Keratinocyte (primary cell): ENCODE measurements at regions not wholly inside any gene's neighbourhood (a gene's known extent, or its start where the extent isn't known, plus 50 kb on each side); places are given as distances from the start of the nearest gene placed in this dataset.

Experiments
- DNase-seq: peaks from one replicate; pipeline ENCODE4 v3.0.0-alpha.2; 2011; ENCODE audit warnings: low read depth, missing footprints, low spot score
- FAIRE-seq: peaks from 2 replicates; lab custom pipeline; 2011; peaks lifted over from hg19 to GRCh38; lab: Jason Lieb, UNC
- H2AFZ ChIP-seq: 2 replicates; pipeline ENCODE4 v1.6.0; 2012; ENCODE audit warnings: low read length, control low read depth, inconsistent platforms; ENCODE audit not compliant: control insufficient read depth
- H3K27ac ChIP-seq: 2 replicates; pipeline ENCODE4 v1.5.1; 2011; ENCODE audit warnings: low read length; ENCODE audit not compliant: control insufficient read depth, insufficient read depth
- H3K27me3 ChIP-seq: 3 replicates; pipeline ENCODE4 v1.6.0; 2011; ENCODE audit warnings: low read length; ENCODE audit not compliant: control insufficient read depth, insufficient read depth; ENCODE audit errors: extremely low read depth
- H3K36me3 ChIP-seq, 2 experiments: 2 replicates in 1 of 2; 3 replicates in 1 of 2; pipeline ENCODE4 v1.5.1; 2011; ENCODE audit warnings: low read length in 2 of 2, mild to moderate bottlenecking in 1 of 2; ENCODE audit not compliant: control insufficient read depth in 2 of 2, insufficient read depth in 2 of 2; ENCODE audit errors: extremely low read depth in 1 of 2
- H3K4me1 ChIP-seq: 3 replicates; pipeline ENCODE4 v1.5.1; 2011; ENCODE audit warnings: low read length; ENCODE audit not compliant: control insufficient read depth, insufficient read depth; ENCODE audit errors: extremely low read depth
- H3K4me2 ChIP-seq: 3 replicates; pipeline ENCODE4 v1.6.0; 2011; ENCODE audit warnings: low read depth, low read length; ENCODE audit not compliant: control insufficient read depth, insufficient read depth; ENCODE audit errors: extremely low read depth
- H3K4me3 ChIP-seq, 3 experiments: fragments of 200-600 bp in 1 of 3; sonication (generic) in 1 of 3; 2 replicates in 2 of 3; 3 replicates in 1 of 3; pipeline ENCODE4 v1.5.1; 2011 to 2016; ENCODE audit warnings: low read length in 3 of 3, mild to moderate bottlenecking in 3 of 3, control low read depth in 2 of 3, inconsistent platforms in 1 of 3, low read depth in 1 of 3, mixed read lengths in 1 of 3, mixed run types in 1 of 3, moderate library complexity in 1 of 3; ENCODE audit not compliant: control insufficient read depth in 2 of 3, insufficient read depth in 2 of 3; ENCODE audit errors: extremely low read depth in 1 of 3
- H3K79me2 ChIP-seq: 2 replicates; pipeline ENCODE4 v1.6.0; 2012; ENCODE audit warnings: low read length; ENCODE audit not compliant: control insufficient read depth, insufficient read depth
- H3K9ac ChIP-seq: 3 replicates; pipeline ENCODE4 v1.6.0; 2011; ENCODE audit warnings: low read length; ENCODE audit not compliant: control insufficient read depth, insufficient read depth; ENCODE audit errors: extremely low read depth
- H3K9me1 ChIP-seq: 3 replicates; pipeline ENCODE4 v1.6.0; 2011; ENCODE audit warnings: low read length; ENCODE audit not compliant: control insufficient read depth, insufficient read depth; ENCODE audit errors: extremely low read depth
- H3K9me3 ChIP-seq: 2 replicates; pipeline ENCODE4 v1.5.1; 2012; ENCODE audit warnings: low read depth, low read length; ENCODE audit not compliant: control insufficient read depth
- H4K20me1 ChIP-seq: 3 replicates; pipeline ENCODE4 v1.6.0; 2011; ENCODE audit warnings: low read length; ENCODE audit not compliant: control insufficient read depth, insufficient read depth; ENCODE audit errors: extremely low read depth
- CTCF ChIP-seq, 3 experiments: IDR thresholded peaks in 1 of 3; conservative IDR thresholded peaks in 1 of 3; optimal IDR thresholded peaks in 1 of 3; 2 replicates in 2 of 3; 3 replicates in 1 of 3; pipeline versions ENCODE3 to v1.5.1; 2011; ENCODE audit warnings: low read length in 3 of 3, mild to moderate bottlenecking in 3 of 3, moderate library complexity in 2 of 3, control low read depth in 1 of 3, inconsistent platforms in 1 of 3; ENCODE audit not compliant: insufficient read depth in 2 of 3; ENCODE audit errors: extremely low read depth in 1 of 3
- EZH2 ChIP-seq: IDR thresholded peaks from one replicate; pipeline ENCODE4 v1.6.1; 2012; ENCODE audit warnings: inconsistent platforms, mild to moderate bottlenecking, low read length, moderate library complexity
- dilution Hi-C: fragments of 300-500 bp; cut with MboI; formaldehyde crosslinking; loops from one replicate; pipeline ENCODE4 v1.7.0; 2020; ENCODE audit warnings: low sequenced_read_pairs; ENCODE audit not compliant: extremely low pct_ligation_motif_present

GRCh38 chr4:137768881-137769280, 236.6 kb upstream of the PCDH18 start:
- H3K27ac ChIP-seq: no peak overlapping the region
- no peaks in the 10 kb centered on the region for H3K4me1 ChIP-seq
- FAIRE-seq: no peak
- H3K9me3 ChIP-seq: no peaks in the 10 kb centered on the region
- no peak overlapping the region for H2AFZ ChIP-seq
- TF ChIP-seq EZH2 (no peak), CTCF (optimal IDR thresholded peaks at IDR 0.05 in 1 of 3, IDR thresholded peaks at IDR 0.05 in 1 of 3, conservative IDR thresholded peaks at IDR 0.05 in 1 of 3; ENCODE audit: extremely low read depth in 1 of 3, insufficient read depth in 2 of 3, low read length in 3 of 3) (no peak)
- H4K20me1 ChIP-seq: no peaks in the 10 kb centered on the region
- no peaks in the 10 kb centered on the region for H3K36me3 ChIP-seq
- H3K9me1 ChIP-seq: no peaks in the 10 kb centered on the region
- no peaks in the 10 kb centered on the region for H3K79me2 ChIP-seq
- dilution Hi-C loops: no loop called here
- DNase-seq: no peak
- no peaks in the 10 kb centered on the region for H3K27me3 ChIP-seq
- no peak overlapping the region for H3K9ac ChIP-seq
- no peak overlapping the region for H3K4me2 ChIP-seq
- H3K4me3 ChIP-seq: no peak overlapping the region

- H3K9me1 ChIP-seq: no peaks in the 10 kb centered on the region
- FAIRE-seq (no peak), DNase-seq (no peak)
- no peak overlapping the region for H3K27ac ChIP-seq
- H3K27me3 ChIP-seq: no peaks in the 10 kb centered on the region
- no peak overlapping the region for H3K4me2 ChIP-seq
- no peaks in the 10 kb centered on the region for H3K36me3 ChIP-seq
- H3K9ac ChIP-seq: no peak overlapping the region
- no peak for TF ChIP-seq CTCF (optimal IDR thresholded peaks at IDR 0.05 in 1 of 3, IDR thresholded peaks at IDR 0.05 in 1 of 3, conservative IDR thresholded peaks at IDR 0.05 in 1 of 3; ENCODE audit: extremely low read depth in 1 of 3, insufficient read depth in 2 of 3, low read length in 3 of 3)
- TF ChIP-seq EZH2: no peak
- H3K79me2 ChIP-seq: no peaks in the 10 kb centered on the region
- H3K4me3 ChIP-seq: no peak overlapping the region
- H3K4me1 ChIP-seq: no peaks in the 10 kb centered on the region
- no peak overlapping the region for H2AFZ ChIP-seq
- dilution Hi-C loops: no loop called here
- no peaks in the 10 kb centered on the region for H4K20me1 ChIP-seq
- H3K9me3 ChIP-seq: no peaks in the 10 kb centered on the region
These were observed 235.9 kb upstream of the PCDH18 start for GRCh38 chr4:137768196-137768595.
